T-cell (primary cell): ENCODE measurements at regions not wholly inside any gene's neighbourhood (a gene's known extent, or its start where the extent isn't known, plus 50 kb on each side); places are given as distances from the start of the nearest gene placed in this dataset.

Experiments
- ATAC-seq, 4 experiments: fragments of 200-7000 bp in 3 of 4; fragments of 150-1000 bp in 1 of 4; cut with Tn5 transposase; replicated peaks in 1 of 4; 1 replicate in 3 of 4; 2 replicates in 1 of 4; pipeline ENCODE4 v1.10.0; 2021; ENCODE audit warnings: moderate library complexity in 3 of 4, mild to moderate bottlenecking in 2 of 4, moderate number of reproducible peaks in 1 of 4
- CTCF ChIA-PET, 2 donors: fragments of 300-600 bp; sonication (Branson Sonifier 250); formaldehyde crosslinking; loops; one replicate each; lab custom pipeline; 2022; ENCODE audit warnings: antibody characterized with exemption in 2 of 2; lab: Charles Lee
- POLR2A ChIA-PET, 2 donors: fragments of 300-600 bp; sonication (Branson Sonifier 250); formaldehyde crosslinking; loops; one replicate each; lab custom pipeline; 2022; ENCODE audit warnings: antibody characterized with exemption in 2 of 2; lab: Charles Lee
- DNase-seq, 35 experiments: peaks; one replicate each; pipeline versions ENCODE4 v3.0.0 to v3.0.0-alpha.2; 2013 to 2023
- H3K27ac ChIP-seq: one replicate; pipeline ENCODE4 v1.5.1; 2013; ENCODE audit warnings: low read length
- H3K27me3 ChIP-seq, 2 experiments: replicated peaks in 1 of 2; 1 replicate in 1 of 2; 2 replicates in 1 of 2; pipeline versions ENCODE4 v1.6.1 to v1.7.0; 2013; ENCODE audit warnings: low read length in 1 of 2, mixed read lengths in 1 of 2; ENCODE audit not compliant: control insufficient read depth in 2 of 2, insufficient read depth in 2 of 2; ENCODE audit errors: extremely low read depth in 1 of 2
- H3K36me3 ChIP-seq, 2 donors: 1 replicate in 1 of 2; 2 replicates in 1 of 2; pipeline versions ENCODE4 v1.6.1 to v1.7.0; 2013; ENCODE audit warnings: low read length in 1 of 2; ENCODE audit not compliant: control insufficient read depth in 2 of 2, insufficient read depth in 1 of 2; ENCODE audit errors: extremely low read depth in 1 of 2
- H3K4me1 ChIP-seq, 2 experiments: 1 replicate in 1 of 2; 2 replicates in 1 of 2; pipeline versions ENCODE4 v1.6.1 to v1.7.0; 2013; ENCODE audit warnings: low read length in 2 of 2, mixed read lengths in 1 of 2; ENCODE audit not compliant: insufficient read depth in 2 of 2, control insufficient read depth in 1 of 2; ENCODE audit errors: extremely low read depth in 1 of 2
- H3K4me3 ChIP-seq, 2 donors: 1 replicate in 1 of 2; 2 replicates in 1 of 2; pipeline versions ENCODE4 v1.5.1 to v1.7.0; 2013; ENCODE audit warnings: mild to moderate bottlenecking in 2 of 2, low read length in 1 of 2, moderate library complexity in 1 of 2; ENCODE audit not compliant: control insufficient read depth in 1 of 2; ENCODE audit errors: extremely low read depth in 1 of 2
- H3K9me3 ChIP-seq: 2 replicates; pipeline ENCODE4 v1.7.0; 2013
- H3K27ac Mint-ChIP-seq, 2 donors: one replicate each; pipeline ENCODE4 v1.8.0; 2020 to 2021; ENCODE audit warnings: mild to moderate bottlenecking in 2 of 2, mixed read lengths in 2 of 2
- H3K27me3 Mint-ChIP-seq, 2 donors: one replicate each; pipeline ENCODE4 v1.8.0; 2021 to 2022; ENCODE audit warnings: mixed read lengths in 2 of 2
- H3K36me3 Mint-ChIP-seq: one replicate; pipeline ENCODE4 v1.8.0; 2021; ENCODE audit warnings: mixed read lengths
- H3K4me1 Mint-ChIP-seq, 3 donors: one replicate each; pipeline ENCODE4 v1.8.0; 2020 to 2022; ENCODE audit warnings: mixed read lengths in 3 of 3, mild to moderate bottlenecking in 1 of 3
- H3K4me3 Mint-ChIP-seq, 3 donors: one replicate each; pipeline ENCODE4 v1.8.0; 2020 to 2022; ENCODE audit warnings: mild to moderate bottlenecking in 3 of 3, mixed read lengths in 3 of 3, moderate library complexity in 3 of 3
- H3K9me3 Mint-ChIP-seq, 3 donors: one replicate each; pipeline ENCODE4 v1.8.0; 2020 to 2022; ENCODE audit warnings: mixed read lengths in 3 of 3
- WGBS: methylation state at CpG from one replicate; pipeline ENCODE4 v1.1.5; 2013; ENCODE audit warnings: missing lambda C conversion rate; ENCODE audit not compliant: insufficient coverage; 5-methylcytosine and 5-hydroxymethylcytosine counted together

DNA sequence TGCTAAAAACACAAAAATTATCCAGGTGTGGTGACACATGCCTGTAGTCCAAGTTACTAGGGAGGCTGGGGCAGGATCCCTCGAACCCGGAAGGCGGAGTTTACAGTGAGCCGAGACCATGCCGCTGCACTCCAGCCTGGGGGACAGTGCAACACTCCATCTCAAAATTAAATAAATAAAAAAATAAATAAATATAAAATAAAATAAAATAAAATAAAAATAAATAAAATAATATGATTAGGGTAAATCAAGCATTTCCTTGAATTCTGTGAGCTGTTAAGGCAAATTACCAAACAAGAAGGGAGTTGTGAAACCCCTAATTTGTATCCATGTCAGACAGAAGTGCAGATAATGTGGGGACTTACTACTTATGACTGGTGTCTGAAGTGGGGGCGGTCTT, 1928.9 kb upstream of the IGFBP7 start:
- H3K4me1 ChIP-seq, result no peaks in the 10 kb centered on the region
- Mint-ChIP-seq H3K4me1 (no peaks in the 10 kb centered on the region), H3K36me3 (no peaks in the 10 kb centered on the region), H3K4me3 (no peak overlapping the region), H3K9me3 (peaks cover 9 to 14% (median 10%) of the 10 kb centered on the region in 3 donors), H3K27me3 (no peaks in the 10 kb centered on the region), H3K27ac (no peak overlapping the region)
- H3K27ac ChIP-seq, result no peak overlapping the region
- CTCF ChIA-PET, result no interaction called here
- no peaks in the 10 kb centered on the region for H3K36me3 ChIP-seq
- WGBS, result no CpG with 5 or more reads among the region's 6 CpGs
- no peaks in the 10 kb centered on the region for H3K27me3 ChIP-seq
- POLR2A ChIA-PET, result no interaction called here
- no peaks in the 10 kb centered on the region for H3K9me3 ChIP-seq
- no peak for DNase-seq
- H3K4me3 ChIP-seq, result no peak overlapping the region
- no peak for ATAC-seq

- ATAC-seq (no peak), DNase-seq (no peak)
- Histone ChIP-seq H3K36me3 (no peaks in the 10 kb centered on the region), H3K9me3 (no peaks in the 10 kb centered on the region), H3K4me3 (no peak overlapping the region), H3K27me3 (no peaks in the 10 kb centered on the region), H3K4me1 (no peaks in the 10 kb centered on the region), H3K27ac (no peak overlapping the region)
- Mint-ChIP-seq H3K27me3 (no peaks in the 10 kb centered on the region), H3K4me3 (no peak overlapping the region), H3K9me3 (peaks cover 0 to 13% (median 8%) of the 10 kb centered on the region in 3 donors), H3K27ac (no peak overlapping the region), H3K4me1 (no peaks in the 10 kb centered on the region), H3K36me3 (no peaks in the 10 kb centered on the region)
- WGBS, result 77% methylated on average over 2 of the region's 5 CpGs
- POLR2A ChIA-PET, result no interaction called here
- CTCF ChIA-PET, result no interaction called here
Observed at GRCh38 chr4:59044286-59044900, 1934.2 kb upstream of the IGFBP7 start.

GRCh38 chr4:59054086-59054485, 1943.9 kb upstream of the IGFBP7 start:
- no peak overlapping the region for H3K4me3 Mint-ChIP-seq
- no peak for ATAC-seq
- H3K27me3 Mint-ChIP-seq, result no peaks in the 10 kb centered on the region
- POLR2A ChIA-PET, result no interaction called here
- H3K36me3 Mint-ChIP-seq, result no peaks in the 10 kb centered on the region
- no peaks in the 10 kb centered on the region for H3K27me3 ChIP-seq
- DNase-seq, result no peak
- no peak overlapping the region for H3K4me3 ChIP-seq
- CTCF ChIA-PET, result interaction anchor here in 1 of 2 donors (0.7 kb wide), 1 partner anchor 298 kb away, joined by 3 read pairs; no protein-coding TSS in a partner anchor
- H3K27ac ChIP-seq, result no peak overlapping the region
- H3K9me3 Mint-ChIP-seq, result peaks cover 3 to 17% (median 9%) of the 10 kb centered on the region in 3 donors
- H3K36me3 ChIP-seq, result no peaks in the 10 kb centered on the region
- H3K4me1 Mint-ChIP-seq, result no peaks in the 10 kb centered on the region
- no peaks in the 10 kb centered on the region for H3K4me1 ChIP-seq
- H3K27ac Mint-ChIP-seq, result no peak overlapping the region
- no CpG with 5 or more reads among the region's 1 CpG for WGBS
- no peaks in the 10 kb centered on the region for H3K9me3 ChIP-seq

DNA sequence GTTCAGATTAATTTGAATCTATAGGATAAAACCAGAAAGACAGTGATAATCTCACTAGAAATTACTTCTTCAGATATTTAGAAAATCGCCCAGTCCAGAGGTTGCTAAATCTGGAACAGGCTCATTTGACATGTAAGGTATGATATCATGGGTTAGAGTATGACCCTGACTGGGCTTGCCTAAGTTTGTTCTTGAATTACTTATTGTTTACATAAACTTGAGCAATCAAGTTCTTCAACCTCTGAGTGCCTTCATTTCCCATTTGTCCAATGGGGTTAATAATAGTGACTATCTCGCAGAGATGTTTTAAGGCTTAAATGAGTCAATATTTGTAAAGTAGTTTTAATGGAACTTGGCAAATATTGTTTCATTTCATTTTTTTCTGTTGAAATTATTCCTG, 1947.6 kb upstream of the IGFBP7 start:
- H3K4me1 Mint-ChIP-seq, result no peaks in the 10 kb centered on the region
- Histone ChIP-seq H3K36me3 (no peaks in the 10 kb centered on the region), H3K4me3 (no peak overlapping the region), H3K27me3 (no peaks in the 10 kb centered on the region), H3K4me1 (no peaks in the 10 kb centered on the region), H3K27ac (no peak overlapping the region), H3K9me3 (no peaks in the 10 kb centered on the region)
- no peak overlapping the region for H3K4me3 Mint-ChIP-seq
- H3K27ac Mint-ChIP-seq, result no peak overlapping the region
- H3K36me3 Mint-ChIP-seq, result no peaks in the 10 kb centered on the region
- ChIA-PET CTCF (no interaction called here), POLR2A (no interaction called here)
- H3K27me3 Mint-ChIP-seq, result no peaks in the 10 kb centered on the region
- peaks cover 3 to 20% (median 8%) of the 10 kb centered on the region in 3 donors for H3K9me3 Mint-ChIP-seq
- DNase-seq (no peak), ATAC-seq (no peak)
- WGBS, result no CpG with 5 or more reads among the region's 2 CpGs

- no peak for DNase-seq
- no peak overlapping the region for H3K27ac ChIP-seq
- Mint-ChIP-seq H3K4me1 (no peaks in the 10 kb centered on the region), H3K27me3 (no peaks in the 10 kb centered on the region), H3K36me3 (no peaks in the 10 kb centered on the region), H3K4me3 (no peak overlapping the region), H3K9me3 (peaks cover 3 to 16% (median 4%) of the 10 kb centered on the region in 3 donors), H3K27ac (no peak overlapping the region)
- WGBS, result 21% methylated on average over 2 of the region's 2 CpGs
- ATAC-seq, result no peak
- CTCF ChIA-PET, result no interaction called here
- POLR2A ChIA-PET, result no interaction called here
- no peaks in the 10 kb centered on the region for H3K36me3 ChIP-seq
- H3K4me3 ChIP-seq, result no peak overlapping the region
- H3K9me3 ChIP-seq, result no peaks in the 10 kb centered on the region
- H3K4me1 ChIP-seq, result no peaks in the 10 kb centered on the region
- H3K27me3 ChIP-seq, result no peaks in the 10 kb centered on the region
Observed at GRCh38 chr4:59058543-59058942, 1948.4 kb upstream of the IGFBP7 start.

DNA sequence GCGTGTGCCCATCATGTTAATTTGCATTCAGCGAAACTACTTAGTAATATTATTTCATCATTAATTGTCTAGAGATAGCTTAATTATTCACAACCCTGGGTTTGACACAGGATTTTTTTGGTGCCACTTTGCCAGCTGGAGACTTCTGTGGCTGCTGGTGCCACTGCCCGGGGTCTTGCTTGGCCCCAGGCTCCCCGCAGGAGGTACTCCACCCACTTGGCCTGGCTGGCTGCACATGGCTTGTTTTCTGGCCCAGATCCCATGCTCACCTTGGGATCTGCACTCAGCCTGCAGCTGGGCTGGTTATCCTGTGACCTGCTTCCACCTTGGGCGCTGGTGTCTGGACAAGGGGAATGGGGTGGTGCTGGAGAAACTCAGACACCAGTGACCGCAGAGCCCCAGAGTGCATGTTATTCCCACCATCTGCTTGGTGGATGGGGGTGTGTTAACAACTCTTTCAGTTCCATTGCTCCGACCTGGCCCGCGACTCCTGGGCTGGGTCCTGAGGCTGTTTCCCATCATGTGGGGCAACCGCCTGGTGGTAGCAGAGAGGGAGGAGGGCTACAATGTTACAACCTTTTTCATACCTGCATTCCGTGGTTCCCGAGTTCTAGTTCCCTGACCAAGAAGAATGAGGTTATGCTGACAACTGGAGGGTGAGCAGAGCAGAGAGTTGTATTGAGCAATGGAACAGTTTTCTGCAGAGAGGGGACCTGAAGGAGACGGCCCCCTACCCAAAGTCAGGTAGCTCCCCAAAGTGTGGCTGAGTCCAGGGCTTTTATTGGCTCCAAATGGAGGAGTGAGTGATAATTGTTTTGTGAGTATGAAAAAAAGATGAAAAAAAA, 1950.0 kb upstream of the IGFBP7 start:
- ChIA-PET POLR2A (interaction anchor here in 1 of 2 donors (0.6 kb wide), 1 partner anchor 9 kb away, joined by 3 read pairs; no protein-coding TSS in a partner anchor), CTCF (no interaction called here)
- ATAC-seq, result no peak
- no peaks in the 10 kb centered on the region for H3K4me1 Mint-ChIP-seq
- no peaks in the 10 kb centered on the region for H3K27me3 ChIP-seq
- no peak overlapping the region for H3K4me3 Mint-ChIP-seq
- DNase-seq, result no peak
- H3K9me3 Mint-ChIP-seq, result peaks cover 3 to 27% (median 16%) of the 10 kb centered on the region in 3 donors
- no peak overlapping the region for H3K27ac ChIP-seq
- WGBS, result 85% methylated on average over 4 of the region's 13 CpGs
- no peak overlapping the region for H3K4me3 ChIP-seq
- H3K9me3 ChIP-seq, result no peaks in the 10 kb centered on the region
- H3K27ac Mint-ChIP-seq, result no peak overlapping the region
- no peaks in the 10 kb centered on the region for H3K36me3 ChIP-seq
- H3K36me3 Mint-ChIP-seq, result no peaks in the 10 kb centered on the region
- H3K4me1 ChIP-seq, result no peaks in the 10 kb centered on the region
- no peaks in the 10 kb centered on the region for H3K27me3 Mint-ChIP-seq
